IgD-negative memory B cell (primary cell): ENCODE measurements at regions not wholly inside any gene's neighbourhood (a gene's known extent, or its start where the extent isn't known, plus 50 kb on each side); places are given as distances from the start of the nearest gene placed in this dataset.

Source experiments
- H3K27ac Mint-ChIP-seq, 3 donors: one replicate each; pipeline ENCODE4 v1.8.0; 2020 to 2022; ENCODE audit warnings: mild to moderate bottlenecking in 3 of 3, mixed read lengths in 3 of 3, moderate library complexity in 1 of 3
- H3K27me3 Mint-ChIP-seq: one replicate; pipeline ENCODE4 v1.8.0; 2021; ENCODE audit warnings: mixed read lengths
- H3K36me3 Mint-ChIP-seq: one replicate; pipeline ENCODE4 v1.8.0; 2020; ENCODE audit warnings: mild to moderate bottlenecking, mixed read lengths
- H3K4me1 Mint-ChIP-seq, 3 donors: one replicate each; pipeline ENCODE4 v1.8.0; 2020 to 2022; ENCODE audit warnings: mixed read lengths in 3 of 3, mild to moderate bottlenecking in 1 of 3
- H3K4me3 Mint-ChIP-seq, 4 donors: one replicate each; pipeline ENCODE4 v1.8.0; 2020 to 2022; ENCODE audit warnings: mild to moderate bottlenecking in 4 of 4, mixed read lengths in 4 of 4, moderate library complexity in 3 of 4
- H3K9me3 Mint-ChIP-seq, 3 donors: one replicate each; pipeline ENCODE4 v1.8.0; 2020 to 2021; ENCODE audit warnings: mixed read lengths in 3 of 3, mild to moderate bottlenecking in 1 of 3

DNA sequence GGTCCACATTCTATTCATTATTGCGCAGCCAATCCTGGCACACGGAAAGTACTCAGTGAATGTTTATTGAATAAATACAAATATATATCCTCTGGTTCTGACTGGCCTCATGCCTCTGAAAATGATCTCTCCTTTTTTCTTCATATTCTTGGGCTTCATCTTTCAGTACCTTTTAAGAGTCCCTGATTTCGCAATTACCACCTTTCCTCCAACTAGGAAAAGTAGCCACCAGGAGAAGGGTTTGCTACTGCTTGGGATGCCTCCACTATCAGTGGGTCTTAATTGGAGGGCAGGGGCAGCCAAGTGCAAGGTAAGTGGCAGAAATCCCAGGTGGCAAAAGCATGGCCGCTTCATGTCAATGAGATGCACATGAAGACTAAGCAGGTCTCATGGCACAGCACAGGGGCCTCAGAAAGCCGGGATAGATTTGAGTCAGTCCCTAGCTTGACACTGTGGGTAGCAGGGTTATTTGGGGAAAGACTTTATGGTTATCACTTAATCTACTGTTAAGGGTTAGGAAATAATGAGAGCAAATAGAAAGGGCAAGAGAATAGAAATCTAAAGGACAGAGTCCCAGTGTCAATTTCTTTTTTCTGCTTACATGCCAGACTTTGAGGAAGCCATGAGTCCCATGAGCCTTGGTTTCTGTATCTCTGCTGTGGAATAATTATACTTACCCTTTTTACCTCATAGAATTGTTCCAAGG, 361.1 kb downstream of the MAN2A1 start:
- no peak overlapping the region for H3K27ac Mint-ChIP-seq
- H3K27me3 Mint-ChIP-seq, result peaks cover 2% of the 10 kb centered on the region
- H3K9me3 Mint-ChIP-seq, result no peaks in the 10 kb centered on the region
- H3K4me3 Mint-ChIP-seq, result no peak overlapping the region
- H3K36me3 Mint-ChIP-seq, result no peaks in the 10 kb centered on the region
- H3K4me1 Mint-ChIP-seq, result peaks cover 13 to 16% (median 16%) of the 10 kb centered on the region in 3 donors

DNA sequence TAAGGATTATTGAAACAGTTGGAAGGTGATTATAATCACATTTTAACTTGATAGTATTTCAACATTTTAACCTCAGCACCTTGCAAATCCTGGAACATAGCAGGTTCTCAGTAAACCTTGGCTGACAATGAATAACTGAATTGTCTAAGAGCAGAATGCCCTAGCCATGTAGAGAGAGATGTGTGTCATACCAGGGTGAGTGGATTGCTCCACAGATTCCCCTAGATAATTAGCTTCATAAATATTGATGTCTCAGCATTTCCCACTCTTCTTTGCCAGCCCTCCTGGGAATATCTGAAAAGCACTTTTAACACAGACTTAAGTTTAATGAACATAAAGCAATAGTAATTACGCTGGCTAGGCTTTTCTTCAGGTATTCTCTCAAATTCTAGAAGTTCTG, 363.5 kb downstream of the MAN2A1 start:
- Mint-ChIP-seq H3K27ac (no peak overlapping the region), H3K4me3 (no peak overlapping the region), H3K36me3 (no peaks in the 10 kb centered on the region), H3K27me3 (peaks cover 2% of the 10 kb centered on the region), H3K9me3 (no peaks in the 10 kb centered on the region), H3K4me1 (peaks cover 13 to 16% (median 16%) of the 10 kb centered on the region in 3 donors)

GRCh38 chr5:110053824-110054223, 364.1 kb downstream of the MAN2A1 start:
- Mint-ChIP-seq H3K27me3 (peaks cover 2% of the 10 kb centered on the region), H3K36me3 (no peaks in the 10 kb centered on the region), H3K27ac (peak overlapping the region in 1 of 3 donors; percentile 9), H3K9me3 (no peaks in the 10 kb centered on the region), H3K4me3 (peak overlapping the region in 1 of 4 donors; percentile 74), H3K4me1 (peaks cover 13 to 16% (median 16%) of the 10 kb centered on the region in 3 donors)

GRCh38 chr5:110054240-110054639, 364.5 kb downstream of the MAN2A1 start:
- Mint-ChIP-seq H3K36me3 (no peaks in the 10 kb centered on the region), H3K27ac (no peak overlapping the region), H3K4me3 (peak overlapping the region in 1 of 4 donors; percentile 74), H3K9me3 (no peaks in the 10 kb centered on the region), H3K27me3 (peaks cover 2% of the 10 kb centered on the region), H3K4me1 (peaks cover 13 to 16% (median 16%) of the 10 kb centered on the region in 3 donors)

- H3K4me3 Mint-ChIP-seq, result no peak overlapping the region
- H3K9me3 Mint-ChIP-seq, result no peaks in the 10 kb centered on the region
- H3K27ac Mint-ChIP-seq, result no peak overlapping the region
- H3K36me3 Mint-ChIP-seq, result no peaks in the 10 kb centered on the region
- H3K4me1 Mint-ChIP-seq, result peaks cover 13 to 16% (median 16%) of the 10 kb centered on the region in 3 donors
- peaks cover 2% of the 10 kb centered on the region for H3K27me3 Mint-ChIP-seq
Measured at GRCh38 chr5:110055302-110055701, 365.6 kb downstream of the MAN2A1 start.

DNA sequence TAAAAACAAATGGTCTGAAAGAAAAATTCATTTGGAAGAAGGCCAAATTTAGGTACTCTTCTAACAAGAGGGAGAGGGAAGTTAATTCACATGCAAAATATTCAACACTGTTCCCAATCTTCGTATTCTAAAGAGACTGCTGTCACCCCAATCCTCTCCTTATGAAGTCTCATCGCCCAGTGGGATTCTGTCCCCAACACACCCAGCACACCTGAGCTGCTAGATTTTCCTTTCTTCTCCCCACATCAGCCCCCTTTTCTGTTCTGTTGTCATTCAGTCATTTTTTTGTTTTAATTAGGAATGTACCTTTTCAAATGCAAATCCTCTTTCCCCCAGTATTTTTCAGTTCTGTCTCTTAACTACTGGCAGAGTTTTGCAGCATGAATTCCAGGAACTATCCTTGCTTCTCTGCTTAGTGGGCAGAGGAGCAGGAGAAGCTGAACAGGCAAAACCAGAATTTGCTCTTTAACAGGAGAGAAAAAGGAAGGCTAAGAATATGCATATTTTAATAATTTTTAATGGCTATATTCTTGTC, 366.9 kb downstream of the MAN2A1 start:
- H3K27ac Mint-ChIP-seq, result no peak overlapping the region
- no peaks in the 10 kb centered on the region for H3K36me3 Mint-ChIP-seq
- H3K9me3 Mint-ChIP-seq, result no peaks in the 10 kb centered on the region
- H3K27me3 Mint-ChIP-seq, result peaks cover 2% of the 10 kb centered on the region
- peaks cover 13 to 16% (median 16%) of the 10 kb centered on the region in 3 donors for H3K4me1 Mint-ChIP-seq
- no peak overlapping the region for H3K4me3 Mint-ChIP-seq

- H3K9me3 Mint-ChIP-seq, result no peaks in the 10 kb centered on the region
- no peak overlapping the region for H3K4me3 Mint-ChIP-seq
- peaks cover 2% of the 10 kb centered on the region for H3K27me3 Mint-ChIP-seq
- H3K4me1 Mint-ChIP-seq, result peaks cover 13 to 16% (median 16%) of the 10 kb centered on the region in 3 donors
- no peaks in the 10 kb centered on the region for H3K36me3 Mint-ChIP-seq
- H3K27ac Mint-ChIP-seq, result no peak overlapping the region
Measured at GRCh38 chr5:110058175-110058574, 368.4 kb downstream of the MAN2A1 start.

- H3K36me3 Mint-ChIP-seq, result no peaks in the 10 kb centered on the region
- H3K4me3 Mint-ChIP-seq, result no peak overlapping the region
- no peak overlapping the region for H3K27ac Mint-ChIP-seq
- H3K27me3 Mint-ChIP-seq, result no peaks in the 10 kb centered on the region
- no peaks in the 10 kb centered on the region for H3K9me3 Mint-ChIP-seq
- H3K4me1 Mint-ChIP-seq, result no peaks in the 10 kb centered on the region
Measured at GRCh38 chr5:110062246-110062645, 372.5 kb downstream of the MAN2A1 start.

DNA sequence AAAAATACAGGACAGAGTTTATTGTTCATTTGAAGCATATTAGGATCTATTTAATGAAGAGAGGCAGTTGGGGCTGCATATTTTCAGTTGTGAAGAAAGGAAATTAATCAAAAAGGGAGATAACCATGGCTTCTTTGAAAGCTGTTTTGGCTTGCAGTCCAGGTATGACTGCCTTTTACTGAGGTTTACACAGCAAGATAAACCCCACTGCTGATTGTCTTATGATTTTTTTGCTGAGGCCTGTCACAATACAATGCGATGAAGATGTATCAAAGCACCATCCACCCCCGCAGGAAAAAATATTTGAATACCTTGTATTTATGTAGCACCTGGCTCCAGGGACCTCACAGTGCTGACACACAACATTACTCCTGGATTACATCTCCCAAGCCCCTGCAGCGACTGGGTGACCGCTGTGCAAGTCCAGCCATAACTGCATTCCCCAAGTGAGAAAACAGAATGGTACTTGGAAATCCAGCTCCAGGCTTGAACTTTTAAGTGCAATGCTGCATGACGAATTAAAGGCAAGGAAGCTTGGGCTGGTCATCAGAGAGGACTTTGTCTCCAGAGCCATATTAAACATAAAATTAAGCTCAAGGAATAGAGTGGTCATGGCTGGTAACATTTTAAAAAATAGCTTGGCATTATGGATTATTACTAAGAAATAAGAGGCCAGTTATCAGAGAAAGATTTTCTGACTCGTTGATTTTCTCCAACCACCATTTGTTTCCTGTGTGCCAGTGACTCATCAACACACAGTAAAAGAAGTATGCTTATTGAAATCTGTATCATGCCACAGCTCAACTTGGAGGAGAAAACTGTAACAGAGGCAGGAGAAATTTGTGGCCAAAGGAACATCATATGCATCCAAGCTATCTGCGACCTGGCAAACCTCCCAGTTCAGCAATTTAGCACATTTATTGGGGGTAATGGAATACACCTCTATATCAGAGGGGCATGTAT, 374.2 kb downstream of the MAN2A1 start:
- Mint-ChIP-seq H3K4me3 (no peak overlapping the region), H3K9me3 (peaks cover 0 to 7% (median 5%) of the 10 kb centered on the region in 3 donors), H3K36me3 (no peaks in the 10 kb centered on the region), H3K4me1 (no peaks in the 10 kb centered on the region), H3K27me3 (no peaks in the 10 kb centered on the region), H3K27ac (no peak overlapping the region)

DNA sequence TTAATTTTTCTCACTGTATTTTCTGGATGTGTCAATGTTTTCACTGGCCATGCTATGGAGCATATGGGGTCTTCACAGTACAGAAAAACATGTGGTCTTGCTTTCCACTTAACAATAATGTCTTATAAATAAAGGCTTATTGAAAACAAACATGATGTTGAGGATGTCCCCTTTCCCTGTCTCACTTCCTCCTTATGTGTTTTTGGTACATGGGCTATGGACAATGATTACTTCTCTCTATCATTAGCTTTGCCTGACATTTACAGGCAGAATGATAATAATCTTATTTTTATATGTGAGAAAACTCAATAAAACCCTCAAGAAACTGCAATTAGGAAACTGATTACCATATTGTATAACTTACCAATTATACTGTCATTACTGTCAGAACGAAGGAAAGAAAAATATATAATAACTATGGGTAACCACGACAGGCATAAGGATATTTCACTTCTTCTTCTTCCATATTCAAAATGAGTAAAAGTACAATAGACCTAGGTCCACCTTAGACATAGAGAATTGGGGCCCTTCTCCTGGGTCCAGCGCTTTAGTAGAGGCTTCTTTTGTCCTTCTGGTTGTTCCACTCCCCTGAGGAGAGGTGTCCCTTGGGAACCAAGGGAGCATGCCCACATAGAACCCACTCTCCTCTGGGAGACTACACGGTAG, 375.0 kb downstream of the MAN2A1 start:
- no peaks in the 10 kb centered on the region for H3K36me3 Mint-ChIP-seq
- no peaks in the 10 kb centered on the region for H3K27me3 Mint-ChIP-seq
- no peak overlapping the region for H3K27ac Mint-ChIP-seq
- H3K4me1 Mint-ChIP-seq, result no peaks in the 10 kb centered on the region
- no peak overlapping the region for H3K4me3 Mint-ChIP-seq
- H3K9me3 Mint-ChIP-seq, result peaks cover 0 to 12% (median 5%) of the 10 kb centered on the region in 3 donors

- no peak overlapping the region for H3K4me3 Mint-ChIP-seq
- no peaks in the 10 kb centered on the region for H3K36me3 Mint-ChIP-seq
- no peaks in the 10 kb centered on the region for H3K4me1 Mint-ChIP-seq
- H3K27ac Mint-ChIP-seq, result no peak overlapping the region
- no peaks in the 10 kb centered on the region for H3K27me3 Mint-ChIP-seq
- peaks cover 5 to 28% (median 7%) of the 10 kb centered on the region in 3 donors for H3K9me3 Mint-ChIP-seq
Measured at GRCh38 chr5:110070836-110071235, 381.1 kb downstream of the MAN2A1 start.

GRCh38 chr5:110072651-110073050, 382.9 kb downstream of the MAN2A1 start:
- H3K27me3 Mint-ChIP-seq, result no peaks in the 10 kb centered on the region
- no peaks in the 10 kb centered on the region for H3K36me3 Mint-ChIP-seq
- no peaks in the 10 kb centered on the region for H3K4me1 Mint-ChIP-seq
- H3K27ac Mint-ChIP-seq, result no peak overlapping the region
- H3K9me3 Mint-ChIP-seq, result peaks cover 5 to 28% (median 11%) of the 10 kb centered on the region in 3 donors
- no peak overlapping the region for H3K4me3 Mint-ChIP-seq

DNA sequence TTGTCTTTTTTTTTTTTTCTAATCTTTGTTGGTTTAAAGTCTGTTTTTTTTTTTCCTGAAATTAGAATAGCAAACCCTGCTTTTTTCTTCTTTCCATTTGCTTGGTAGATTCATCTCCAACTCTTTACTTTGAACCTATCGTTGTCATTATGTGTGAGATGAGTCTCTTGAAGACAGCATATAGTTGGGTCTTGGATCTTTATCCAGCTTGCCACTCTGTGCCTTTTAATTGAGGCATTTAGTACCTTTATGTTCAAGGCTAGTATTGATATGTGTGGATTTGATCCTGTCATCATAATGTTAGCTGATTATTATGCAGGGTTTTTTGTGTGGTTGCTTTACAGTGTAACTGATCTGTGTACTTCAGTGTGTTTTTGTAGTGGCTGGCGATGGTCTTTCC, 383.8 kb downstream of the MAN2A1 start:
- Mint-ChIP-seq H3K9me3 (peaks cover 5 to 25% (median 7%) of the 10 kb centered on the region in 3 donors), H3K27ac (no peak overlapping the region), H3K4me1 (no peaks in the 10 kb centered on the region), H3K27me3 (no peaks in the 10 kb centered on the region), H3K36me3 (no peaks in the 10 kb centered on the region), H3K4me3 (no peak overlapping the region)

DNA sequence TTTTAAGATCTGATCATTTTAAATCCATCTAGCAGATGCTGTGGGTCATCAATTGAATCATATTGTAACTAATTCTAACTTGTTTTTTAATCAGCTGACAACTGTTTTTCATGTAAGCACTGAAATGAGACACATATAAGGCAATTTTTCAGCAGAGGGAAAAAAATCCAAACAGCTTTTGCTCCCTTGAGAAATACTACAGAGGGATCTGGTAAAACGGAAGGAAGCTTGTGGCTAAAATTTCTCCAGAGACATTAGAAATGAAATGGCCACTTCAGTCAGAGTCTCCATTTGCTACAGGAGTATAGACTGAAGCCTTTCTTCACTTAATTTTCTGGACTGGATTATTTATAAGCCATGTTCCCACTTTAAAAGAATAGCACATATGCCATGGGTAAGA, 385.9 kb downstream of the MAN2A1 start:
- no peaks in the 10 kb centered on the region for H3K36me3 Mint-ChIP-seq
- no peaks in the 10 kb centered on the region for H3K4me1 Mint-ChIP-seq
- H3K27ac Mint-ChIP-seq, result no peak overlapping the region
- peaks cover 2 to 16% (median 7%) of the 10 kb centered on the region in 3 donors for H3K9me3 Mint-ChIP-seq
- H3K4me3 Mint-ChIP-seq, result no peak overlapping the region
- H3K27me3 Mint-ChIP-seq, result no peaks in the 10 kb centered on the region

DNA sequence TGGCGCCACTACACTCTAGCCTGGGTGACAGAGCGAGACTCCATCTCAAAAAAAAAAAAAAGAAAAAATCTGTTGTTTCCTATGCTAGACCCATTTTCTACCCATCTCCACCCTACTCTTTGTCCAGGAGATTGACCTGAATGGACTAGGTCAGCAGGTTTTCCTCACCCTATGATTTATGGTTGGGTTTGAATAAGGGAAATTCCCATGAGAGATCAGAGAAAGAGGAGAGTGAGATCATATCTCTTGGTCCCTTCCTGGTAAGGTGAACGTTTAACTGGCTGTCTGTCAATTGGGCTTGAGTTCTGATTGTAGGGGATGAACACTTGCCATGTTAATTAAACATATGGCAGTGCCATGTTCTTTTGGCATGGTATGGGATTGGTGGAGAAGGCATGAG, 387.4 kb downstream of the MAN2A1 start:
- Mint-ChIP-seq H3K27ac (no peak overlapping the region), H3K4me3 (no peak overlapping the region), H3K36me3 (no peaks in the 10 kb centered on the region), H3K4me1 (no peaks in the 10 kb centered on the region), H3K27me3 (no peaks in the 10 kb centered on the region), H3K9me3 (peaks cover 2 to 16% (median 7%) of the 10 kb centered on the region in 3 donors)
